A549 (cell line): ENCODE measurements at regions not wholly inside any gene's neighbourhood (a gene's known extent, or its start where the extent isn't known, plus 50 kb on each side); places are given as distances from the start of the nearest gene placed in this dataset.

Source experiments
- BCL3 ChIP-seq: fragments of >200 bp; sonication (Bioruptor Twin); formaldehyde crosslinking; IDR thresholded peaks from 3 replicates; pipeline ENCODE4 v1.6.1; 2016
- CHD2 ChIP-seq: fragments of 150-350 bp; IDR thresholded peaks from 2 replicates; pipeline ENCODE4 v1.6.1; 2014; ENCODE audit warnings: low read length; ENCODE audit not compliant: partially characterized antibody
- CHD4 ChIP-seq: fragments of 200-600 bp; sonication (generic); IDR thresholded peaks from 2 replicates; pipeline ENCODE4 v1.6.1; 2016; ENCODE audit warnings: antibody characterized with exemption, mild to moderate bottlenecking, borderline replicate concordance
- CTCF ChIP-seq: fragments of >200 bp; sonication (Bioruptor Twin); formaldehyde crosslinking; IDR thresholded peaks from 3 replicates; pipeline ENCODE4 v1.5.1; 2016
- PHF8 ChIP-seq: fragments of 200-600 bp; sonication (generic); IDR thresholded peaks from 2 replicates; pipeline ENCODE4 v1.6.1; 2016; ENCODE audit warnings: low read depth, mild to moderate bottlenecking, antibody characterized with exemption, moderate library complexity, borderline replicate concordance
- REST ChIP-seq: fragments of 200-600 bp; sonication (generic); IDR thresholded peaks from 2 replicates; pipeline ENCODE4 v1.6.1; 2016; ENCODE audit warnings: antibody characterized with exemption, mild to moderate bottlenecking, moderate library complexity
- SMC3 ChIP-seq: fragments of >200 bp; sonication (Bioruptor Twin); formaldehyde crosslinking; IDR thresholded peaks from 3 replicates; pipeline ENCODE4 v1.6.1; 2018; ENCODE audit warnings: inconsistent platforms
- ZFP36 ChIP-seq: fragments of 450-650 bp; IDR thresholded peaks from 2 replicates; pipeline ENCODE4 v1.6.1; 2014; ENCODE audit warnings: borderline replicate concordance; ENCODE audit not compliant: partially characterized antibody

- TF ChIP-seq PHF8 = no peak
- no peak for TF ChIP-seq CHD4
- TF ChIP-seq CTCF = no peak
- TF ChIP-seq SMC3 = no peak
- no peak for TF ChIP-seq CHD2
- TF ChIP-seq BCL3 = no peak
- TF ChIP-seq ZFP36 = no peak
- no peak for TF ChIP-seq REST
Measured at GRCh38 chr10:132486539-132487121, 51.0 kb upstream of the INPP5A start.
